ENCODE measurements at regions not wholly inside any gene's neighbourhood (a gene's known extent, or its start where the extent isn't known, plus 50 kb on each side); places are given as distances from the start of the nearest gene placed in this dataset.

DNA sequence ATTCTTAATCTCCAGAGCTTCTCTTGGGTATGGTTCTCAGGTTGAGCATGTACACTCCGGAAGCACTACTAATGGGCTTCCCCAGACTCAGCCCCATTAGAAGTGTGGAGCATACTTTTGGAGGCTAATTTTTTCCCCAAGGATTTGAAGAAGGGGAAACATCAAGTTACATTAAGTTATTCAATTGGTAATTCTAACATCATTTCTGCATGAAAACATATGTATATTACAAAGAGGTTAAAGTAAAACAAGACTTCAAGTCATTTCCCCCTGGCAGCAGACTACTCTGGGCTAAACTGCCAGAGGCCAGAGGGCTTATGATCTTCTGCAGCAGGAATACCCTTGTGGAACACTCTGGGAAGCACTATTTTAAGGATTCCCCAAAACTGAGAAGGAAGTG, 227.7 kb upstream of the STK17B start:
- TF ChIP-seq, protein P1, sequence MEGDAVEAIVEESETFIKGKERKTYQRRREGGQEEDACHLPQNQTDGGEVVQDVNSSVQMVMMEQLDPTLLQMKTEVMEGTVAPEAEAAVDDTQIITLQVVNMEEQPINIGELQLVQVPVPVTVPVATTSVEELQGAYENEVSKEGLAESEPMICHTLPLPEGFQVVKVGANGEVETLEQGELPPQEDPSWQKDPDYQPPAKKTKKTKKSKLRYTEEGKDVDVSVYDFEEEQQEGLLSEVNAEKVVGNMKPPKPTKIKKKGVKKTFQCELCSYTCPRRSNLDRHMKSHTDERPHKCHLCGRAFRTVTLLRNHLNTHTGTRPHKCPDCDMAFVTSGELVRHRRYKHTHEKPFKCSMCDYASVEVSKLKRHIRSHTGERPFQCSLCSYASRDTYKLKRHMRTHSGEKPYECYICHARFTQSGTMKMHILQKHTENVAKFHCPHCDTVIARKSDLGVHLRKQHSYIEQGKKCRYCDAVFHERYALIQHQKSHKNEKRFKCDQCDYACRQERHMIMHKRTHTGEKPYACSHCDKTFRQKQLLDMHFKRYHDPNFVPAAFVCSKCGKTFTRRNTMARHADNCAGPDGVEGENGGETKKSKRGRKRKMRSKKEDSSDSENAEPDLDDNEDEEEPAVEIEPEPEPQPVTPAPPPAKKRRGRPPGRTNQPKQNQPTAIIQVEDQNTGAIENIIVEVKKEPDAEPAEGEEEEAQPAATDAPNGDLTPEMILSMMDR (IDR thresholded peaks at IDR 0.05) = no peak
- no peak for TF ChIP-seq POLR2A (IDR thresholded peaks at IDR 0.05)
